VCaP (cell line): ENCODE measurements at regions not wholly inside any gene's neighbourhood (a gene's known extent, or its start where the extent isn't known, plus 50 kb on each side); places are given as distances from the start of the nearest gene placed in this dataset.
"Not testable (repeated sequence)": the region's sequence is repeated elsewhere in the genome, so short reads cannot be mapped to it uniquely, and the experiment has no call there.

ENCODE experiments used
- H3K27ac ChIP-seq: fragments of 450-650 bp; 2 replicates; pipeline ENCODE4 v1.5.1; 2017
- TF ChIP-seq, protein P1 (sequence below): fragments of 450-650 bp; conservative IDR thresholded peaks from 2 replicates; pipeline ENCODE4 v1.5.1; 2017; ENCODE audit warnings: mild to moderate bottlenecking, moderate library complexity

DNA sequence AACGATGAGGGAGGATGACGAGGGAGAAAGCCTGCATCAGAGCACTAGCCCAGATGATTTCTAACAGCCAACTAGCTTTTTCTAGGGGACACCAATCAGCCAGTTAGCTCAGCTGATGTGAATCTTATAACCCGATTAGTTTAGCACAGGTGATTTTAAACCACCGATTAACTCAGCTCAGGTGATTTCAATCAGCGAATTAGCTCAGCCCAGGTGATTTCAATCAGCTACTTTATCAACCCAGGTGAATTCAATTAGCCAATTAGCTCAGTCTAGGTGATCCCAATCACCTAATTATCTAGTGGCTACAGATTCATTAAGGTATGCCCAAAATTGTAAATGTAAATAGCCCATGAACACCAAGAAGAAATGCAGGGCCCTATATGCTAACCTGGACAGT, 146.9 kb downstream of the ZNF486 start:
- TF ChIP-seq, protein P1, sequence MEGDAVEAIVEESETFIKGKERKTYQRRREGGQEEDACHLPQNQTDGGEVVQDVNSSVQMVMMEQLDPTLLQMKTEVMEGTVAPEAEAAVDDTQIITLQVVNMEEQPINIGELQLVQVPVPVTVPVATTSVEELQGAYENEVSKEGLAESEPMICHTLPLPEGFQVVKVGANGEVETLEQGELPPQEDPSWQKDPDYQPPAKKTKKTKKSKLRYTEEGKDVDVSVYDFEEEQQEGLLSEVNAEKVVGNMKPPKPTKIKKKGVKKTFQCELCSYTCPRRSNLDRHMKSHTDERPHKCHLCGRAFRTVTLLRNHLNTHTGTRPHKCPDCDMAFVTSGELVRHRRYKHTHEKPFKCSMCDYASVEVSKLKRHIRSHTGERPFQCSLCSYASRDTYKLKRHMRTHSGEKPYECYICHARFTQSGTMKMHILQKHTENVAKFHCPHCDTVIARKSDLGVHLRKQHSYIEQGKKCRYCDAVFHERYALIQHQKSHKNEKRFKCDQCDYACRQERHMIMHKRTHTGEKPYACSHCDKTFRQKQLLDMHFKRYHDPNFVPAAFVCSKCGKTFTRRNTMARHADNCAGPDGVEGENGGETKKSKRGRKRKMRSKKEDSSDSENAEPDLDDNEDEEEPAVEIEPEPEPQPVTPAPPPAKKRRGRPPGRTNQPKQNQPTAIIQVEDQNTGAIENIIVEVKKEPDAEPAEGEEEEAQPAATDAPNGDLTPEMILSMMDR: no peak
- H3K27ac ChIP-seq: no peak overlapping the region

DNA sequence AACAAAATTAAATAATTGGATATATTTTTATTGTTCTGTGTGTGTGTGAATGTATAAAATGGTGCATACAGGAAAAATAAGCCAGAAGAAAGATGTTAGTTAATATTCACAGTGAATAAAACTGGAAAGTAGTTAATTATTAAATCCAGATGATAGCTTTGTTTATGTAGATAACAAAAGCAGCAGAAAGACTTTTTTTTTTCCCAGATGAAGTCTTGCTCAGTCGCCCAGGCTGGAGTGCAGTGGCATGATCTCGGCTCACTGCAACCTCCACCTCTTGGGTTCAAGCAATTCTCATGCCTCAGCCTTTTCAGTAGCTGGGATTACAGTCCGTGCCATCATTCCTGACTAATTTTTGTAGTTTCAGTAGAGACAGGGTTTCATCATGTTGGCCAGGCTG, 140.1 kb downstream of the ZNF486 start:
- peak overlapping the region; percentile 31; the same call in 1 of the 2 replicates for H3K27ac ChIP-seq
- TF ChIP-seq, protein P1: no peak

GRCh38 chr19:20296314-20296713, 129.3 kb downstream of the ZNF486 start:
- not testable (repeated sequence) for H3K27ac ChIP-seq

- TF ChIP-seq, protein P1: no peak
- H3K27ac ChIP-seq: no peak overlapping the region
Measured at GRCh38 chr19:20294181-20294580, 127.2 kb downstream of the ZNF486 start.

DNA sequence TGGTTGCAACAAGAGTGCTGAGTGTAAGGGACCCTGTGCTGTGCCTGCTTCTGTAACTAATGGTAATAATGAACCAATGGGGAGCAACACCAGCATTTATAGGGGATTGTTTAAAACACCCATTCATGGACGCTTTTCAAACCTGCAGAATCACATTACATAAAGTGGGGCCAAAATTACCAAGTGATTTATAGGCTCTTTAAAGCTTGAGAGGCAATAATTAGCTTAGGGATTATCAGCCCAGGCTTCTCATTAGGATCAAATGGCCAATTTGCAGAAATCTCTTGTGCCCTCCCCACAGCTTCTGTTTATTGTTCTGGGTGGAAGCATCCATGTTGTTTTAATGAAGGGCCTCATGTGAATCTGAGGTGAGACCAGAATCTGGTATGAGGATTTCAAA, 125.5 kb downstream of the ZNF486 start:
- H3K27ac ChIP-seq: not testable (repeated sequence)

GRCh38 chr19:20289186-20289585, 122.2 kb downstream of the ZNF486 start:
- TF ChIP-seq, protein P1: no peak
- H3K27ac ChIP-seq: no peak overlapping the region

DNA sequence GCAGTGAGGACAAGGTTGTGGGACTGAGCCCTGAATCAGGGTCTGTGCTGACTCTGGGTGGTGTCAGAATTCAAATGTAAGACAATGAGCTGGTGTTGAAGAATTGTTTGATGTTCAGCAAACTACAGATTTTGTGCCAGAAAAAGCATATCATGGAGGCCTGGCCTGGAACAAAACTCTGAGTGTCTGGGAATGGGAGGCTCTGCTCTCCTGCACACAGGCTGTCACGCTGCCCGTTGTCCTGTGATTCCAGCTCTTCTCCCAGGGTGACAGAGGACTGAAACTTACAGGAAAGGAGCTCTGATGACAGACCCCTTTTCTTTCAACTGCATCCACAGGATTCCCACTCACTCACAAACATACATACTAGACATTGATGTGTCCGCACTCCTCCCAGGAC, 120.1 kb downstream of the ZNF486 start:
- no peak overlapping the region for H3K27ac ChIP-seq
- TF ChIP-seq, protein P1: no peak

GRCh38 chr19:20285876-20286275, 118.9 kb downstream of the ZNF486 start:
- not testable (repeated sequence) for H3K27ac ChIP-seq

DNA sequence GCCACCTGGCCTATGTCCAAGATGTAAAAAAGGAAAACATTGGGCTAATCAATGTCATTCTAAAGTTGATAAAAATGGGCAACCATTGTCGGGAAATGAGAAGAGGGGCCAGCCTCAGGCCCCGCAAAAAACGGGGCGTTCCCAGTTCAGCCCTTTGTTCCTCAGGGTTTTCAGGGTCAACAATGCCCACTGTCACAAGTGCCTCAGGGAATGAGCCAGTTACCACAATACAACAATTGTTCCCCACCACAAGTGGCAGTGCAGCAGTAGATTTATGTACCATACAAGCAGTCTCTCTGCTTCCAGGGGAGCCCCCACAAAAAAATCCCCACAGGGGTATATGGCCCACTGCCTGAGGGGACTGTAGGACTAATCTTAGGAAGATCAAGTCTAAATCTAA, 112.5 kb downstream of the ZNF486 start:
- no peak overlapping the region for H3K27ac ChIP-seq
- TF ChIP-seq, protein P1: no peak

DNA sequence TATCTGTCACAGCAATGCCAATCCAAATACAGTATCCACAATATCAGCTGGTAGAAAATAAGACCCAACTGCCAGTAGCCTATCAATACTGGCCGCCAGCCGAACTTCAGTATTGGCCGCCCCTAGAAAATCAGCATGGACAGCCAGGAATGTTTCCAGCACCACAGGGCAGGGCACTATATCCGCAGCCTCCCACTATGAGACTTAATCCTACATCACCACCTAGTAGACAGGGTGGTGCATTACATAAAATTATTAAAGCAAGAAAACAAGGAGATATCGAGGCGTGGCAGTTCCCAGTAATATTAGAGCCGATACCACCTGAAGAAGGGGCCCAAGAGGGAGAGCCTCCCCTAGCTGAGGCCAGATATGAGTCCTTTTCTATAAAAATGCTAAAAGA, 111.3 kb downstream of the ZNF486 start:
- TF ChIP-seq, protein P1: no peak

DNA sequence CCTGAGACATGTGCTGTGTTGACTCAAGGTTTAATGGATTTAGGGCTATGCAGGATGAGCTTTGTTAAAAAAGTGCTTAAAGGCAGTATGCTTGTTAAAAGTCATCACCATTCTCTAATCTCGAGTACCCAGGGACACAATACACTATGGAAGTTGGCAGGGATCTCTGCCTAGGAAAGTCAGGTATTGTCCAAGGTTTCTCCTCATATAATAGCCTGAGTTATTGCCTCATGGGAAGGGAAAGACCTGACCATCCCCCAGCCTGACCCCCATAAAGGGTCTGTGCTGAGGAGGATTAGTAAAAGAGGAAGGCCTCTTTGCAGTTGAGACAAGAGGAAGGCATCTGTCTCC, 109.7 kb downstream of the ZNF486 start:
- peak overlapping the region; percentile 56 for H3K27ac ChIP-seq

More for the DNA sequence above, 111.3 kb downstream of the ZNF486 start:
- no peak overlapping the region for H3K27ac ChIP-seq
